Natural killer cell (primary cell): ENCODE measurements at regions not wholly inside any gene's neighbourhood (a gene's known extent, or its start where the extent isn't known, plus 50 kb on each side); places are given as distances from the start of the nearest gene placed in this dataset.
"Not testable (repeated sequence)": the region's sequence is repeated elsewhere in the genome, so short reads cannot be mapped to it uniquely, and the experiment has no call there.

Experiments used
- ATAC-seq, 3 donors: fragments of 150-1000 bp in 2 of 3; fragments of 200-7000 bp in 1 of 3; cut with Tn5 transposase; 1 replicate in 1 of 3; 2 replicates in 2 of 3; pipeline ENCODE4 v1.10.0; 2021; ENCODE audit warnings: mild to moderate bottlenecking in 2 of 3, moderate library complexity in 2 of 3
- DNase-seq, 2 donors: peaks; one replicate each; pipeline versions ENCODE4 v3.0.0 to v3.0.0-alpha.2; 2013 to 2021; ENCODE audit warnings: mixed read lengths in 1 of 2
- H3K27ac ChIP-seq: one replicate; pipeline ENCODE4 v1.5.1; 2013; ENCODE audit warnings: mild to moderate bottlenecking, low read length
- H3K27me3 ChIP-seq: one replicate; pipeline ENCODE4 v1.6.1; 2013; ENCODE audit warnings: low read length; ENCODE audit not compliant: control insufficient read depth, insufficient read depth
- H3K36me3 ChIP-seq: one replicate; pipeline ENCODE4 v1.6.1; 2013; ENCODE audit warnings: low read length; ENCODE audit not compliant: control insufficient read depth, insufficient read depth
- H3K4me1 ChIP-seq: one replicate; pipeline ENCODE4 v1.6.1; 2013; ENCODE audit warnings: low read length; ENCODE audit not compliant: control insufficient read depth, insufficient read depth
- H3K4me3 ChIP-seq: one replicate; pipeline ENCODE4 v1.5.1; 2013; ENCODE audit warnings: low read length
- H3K9me3 ChIP-seq: one replicate; pipeline ENCODE4 v1.6.1; 2013; ENCODE audit warnings: low read length; ENCODE audit not compliant: control insufficient read depth, insufficient read depth
- H3K27ac Mint-ChIP-seq, 2 donors: one replicate each; pipeline ENCODE4 v1.8.0; 2022; ENCODE audit warnings: mild to moderate bottlenecking in 2 of 2, mixed read lengths in 2 of 2, moderate library complexity in 1 of 2
- H3K27me3 Mint-ChIP-seq, 2 donors: one replicate each; pipeline ENCODE4 v1.8.0; 2022; ENCODE audit warnings: low read depth in 2 of 2, mixed read lengths in 2 of 2
- H3K36me3 Mint-ChIP-seq: one replicate; pipeline ENCODE4 v1.8.0; 2022; ENCODE audit warnings: mixed read lengths
- H3K4me1 Mint-ChIP-seq, 2 donors: one replicate each; pipeline ENCODE4 v1.8.0; 2022; ENCODE audit warnings: mixed read lengths in 2 of 2
- H3K4me3 Mint-ChIP-seq: one replicate; pipeline ENCODE4 v1.8.0; 2022; ENCODE audit warnings: mild to moderate bottlenecking, moderate library complexity, mixed read lengths
- H3K9me3 Mint-ChIP-seq, 2 donors: one replicate each; pipeline ENCODE4 v1.8.0; 2022; ENCODE audit warnings: mixed read lengths in 2 of 2
- CTCF ChIP-seq: fragments of 200-600 bp; IDR thresholded peaks from one replicate; pipeline ENCODE4 v1.8.0; 2022; ENCODE audit warnings: antibody characterized with exemption
- WGBS: methylation state at CpG from one replicate; pipeline ENCODE4 v1.1.7; 2013; ENCODE audit warnings: missing lambda C conversion rate; ENCODE audit not compliant: insufficient coverage; 5-methylcytosine and 5-hydroxymethylcytosine counted together
- intact Hi-C: fragments of 100-400 bp; cut with micrococcal nuclease; formaldehyde crosslinking; loops from one replicate; pipeline ENCODE4 v1.14.2; 2022

GRCh38 chr16:88206006-88206405 lies 176.8 kb upstream of the ZNF469 start:
- intact Hi-C loops, H3K36me3 ChIP-seq, H3K9me3 Mint-ChIP-seq, H3K4me3 ChIP-seq, H3K4me1 ChIP-seq, H3K27ac Mint-ChIP-seq, H3K4me3 Mint-ChIP-seq, H3K4me1 Mint-ChIP-seq, H3K36me3 Mint-ChIP-seq, H3K27me3 Mint-ChIP-seq, H3K9me3 ChIP-seq, DNase-seq, H3K27me3 ChIP-seq, ATAC-seq, H3K27ac ChIP-seq: not testable (repeated sequence)
- 96% methylated on average over 11 of the region's 16 CpGs for WGBS

DNA sequence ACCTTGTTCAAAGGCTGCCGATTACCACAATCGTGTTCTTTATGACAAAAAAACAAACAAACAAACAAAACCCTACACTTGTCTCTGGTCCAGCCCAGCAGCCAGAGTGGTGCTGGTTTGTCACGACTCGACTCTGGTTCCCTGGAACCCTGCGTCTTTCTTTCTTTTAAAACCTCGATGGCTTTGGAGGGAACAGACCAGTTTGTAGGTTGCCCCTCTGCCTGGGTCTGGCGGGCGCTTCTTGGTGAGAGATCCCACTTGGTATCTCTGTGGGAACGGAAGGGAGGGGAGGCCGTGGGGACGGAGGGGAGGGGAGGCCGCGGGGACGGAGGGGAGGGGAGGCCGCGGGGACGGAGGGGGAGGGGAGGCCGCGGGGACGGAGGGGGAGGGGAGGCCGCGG lies 176.2 kb upstream of the ZNF469 start:
- WGBS: 89% methylated on average over 6 of the region's 22 CpGs

GRCh38 chr16:88208112-88208511 lies 174.6 kb upstream of the ZNF469 start:
- no peak overlapping the region for H3K27ac ChIP-seq
- intact Hi-C loops: no loop called here
- no peak overlapping the region for H3K4me3 Mint-ChIP-seq
- no peaks in the 10 kb centered on the region for H3K27me3 ChIP-seq
- no peak overlapping the region for H3K27ac Mint-ChIP-seq
- no peaks in the 10 kb centered on the region for H3K36me3 Mint-ChIP-seq
- H3K36me3 ChIP-seq: no peaks in the 10 kb centered on the region
- 84% methylated on average over 10 of the region's 10 CpGs for WGBS
- no peak overlapping the region for H3K4me3 ChIP-seq
- H3K9me3 ChIP-seq: no peaks in the 10 kb centered on the region
- H3K4me1 Mint-ChIP-seq: no peaks in the 10 kb centered on the region
- H3K9me3 Mint-ChIP-seq: no peaks in the 10 kb centered on the region
- TF ChIP-seq CTCF: no peak
- ATAC-seq (no peak), DNase-seq (no peak)
- H3K4me1 ChIP-seq: no peaks in the 10 kb centered on the region
- H3K27me3 Mint-ChIP-seq: peaks cover 2 to 20% of the 10 kb centered on the region in 2 donors

More for the DNA sequence above, 176.2 kb upstream of the ZNF469 start:
- H3K4me1 ChIP-seq, H3K9me3 ChIP-seq, H3K36me3 ChIP-seq, H3K4me3 Mint-ChIP-seq, ATAC-seq, DNase-seq, H3K9me3 Mint-ChIP-seq, H3K4me3 ChIP-seq, H3K27ac Mint-ChIP-seq, H3K27me3 ChIP-seq, intact Hi-C loops, H3K27ac ChIP-seq, H3K36me3 Mint-ChIP-seq, H3K4me1 Mint-ChIP-seq: not testable (repeated sequence)
- H3K27me3 Mint-ChIP-seq: peaks cover 0 to 15% of the 10 kb centered on the region in 2 donors

DNA sequence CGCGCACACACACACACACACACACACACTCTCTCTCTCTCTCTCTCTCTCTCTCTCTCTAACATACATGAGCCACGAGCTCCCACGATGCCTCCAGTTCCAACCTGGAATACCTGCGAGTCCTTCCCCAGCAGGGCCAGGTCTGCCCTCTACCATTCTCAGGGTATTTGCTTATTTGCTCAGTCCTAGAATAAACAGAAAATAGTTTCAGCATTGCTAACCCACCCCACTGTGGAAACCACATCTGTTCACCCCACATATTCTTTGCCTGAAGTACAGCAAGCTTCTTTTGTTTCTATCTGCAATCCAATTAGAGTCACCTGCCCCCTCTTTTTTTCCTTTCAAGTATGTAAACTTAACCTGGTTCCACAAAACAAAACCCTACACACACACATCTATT lies 174.0 kb upstream of the ZNF469 start:
- H3K36me3 ChIP-seq, H3K4me3 ChIP-seq, intact Hi-C loops, H3K27ac ChIP-seq, H3K9me3 Mint-ChIP-seq, H3K27me3 ChIP-seq, H3K4me3 Mint-ChIP-seq, H3K4me1 ChIP-seq, ATAC-seq, H3K9me3 ChIP-seq, H3K36me3 Mint-ChIP-seq, H3K27ac Mint-ChIP-seq, DNase-seq, H3K4me1 Mint-ChIP-seq: not testable (repeated sequence)
- 54% methylated on average over 5 of the region's 5 CpGs for WGBS
- H3K27me3 Mint-ChIP-seq: peaks cover 2 to 20% of the 10 kb centered on the region in 2 donors

DNA sequence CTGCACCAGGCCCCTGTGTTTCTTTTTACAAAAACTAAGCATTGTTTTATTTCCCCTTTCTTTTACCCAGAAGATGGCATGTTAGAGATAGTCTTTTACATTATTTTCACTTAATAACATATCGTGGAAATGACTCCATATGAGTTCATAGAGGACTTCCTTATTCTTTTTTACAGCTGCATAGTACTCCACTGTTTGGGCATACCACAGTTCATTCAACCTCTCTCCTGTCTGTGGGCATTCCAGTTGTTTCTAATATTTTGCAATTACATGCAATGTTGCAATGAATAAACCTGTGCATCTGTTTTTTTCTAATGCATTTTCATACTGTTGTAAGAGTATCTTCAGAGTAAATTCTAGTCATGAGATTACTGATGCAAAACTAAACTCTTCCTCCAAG lies 173.2 kb upstream of the ZNF469 start:
- H3K36me3 Mint-ChIP-seq, H3K27ac ChIP-seq, H3K4me1 ChIP-seq, intact Hi-C loops, H3K9me3 ChIP-seq, DNase-seq, H3K36me3 ChIP-seq, H3K4me3 Mint-ChIP-seq, H3K4me1 Mint-ChIP-seq, H3K27ac Mint-ChIP-seq, ATAC-seq, H3K4me3 ChIP-seq, H3K9me3 Mint-ChIP-seq, H3K27me3 ChIP-seq: not testable (repeated sequence)
- H3K27me3 Mint-ChIP-seq: peaks cover 2 to 20% of the 10 kb centered on the region in 2 donors
- no CpG with 5 or more reads among the region's 1 CpG for WGBS

DNA sequence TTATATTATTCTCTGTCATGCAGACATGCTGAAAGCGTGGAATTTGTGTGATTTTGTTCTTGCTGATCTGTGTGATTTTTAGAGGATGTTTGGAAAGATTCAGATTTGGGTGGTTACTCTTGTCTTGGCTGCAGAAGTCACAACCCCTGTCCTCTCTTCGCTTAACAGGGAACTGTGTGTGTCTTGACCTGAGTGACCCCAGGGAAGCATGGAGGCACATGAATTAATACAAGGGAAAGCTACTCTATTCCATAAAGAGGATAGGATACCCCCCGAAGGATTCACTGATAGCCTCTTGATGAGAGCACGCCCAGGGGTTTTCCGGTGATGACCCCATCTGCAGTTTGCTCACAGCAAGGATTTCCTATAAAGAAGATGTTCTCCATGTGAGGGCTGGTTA lies 168.8 kb upstream of the ZNF469 start:
- H3K4me1 Mint-ChIP-seq, H3K4me3 Mint-ChIP-seq, DNase-seq, H3K36me3 Mint-ChIP-seq, H3K4me3 ChIP-seq, H3K36me3 ChIP-seq, H3K9me3 ChIP-seq, H3K27ac ChIP-seq, ATAC-seq, H3K27ac Mint-ChIP-seq, H3K9me3 Mint-ChIP-seq, H3K27me3 ChIP-seq, H3K4me1 ChIP-seq, intact Hi-C loops: not testable (repeated sequence)
- WGBS: 96% methylated on average over 3 of the region's 5 CpGs
- H3K27me3 Mint-ChIP-seq: peaks cover 8 to 25% of the 10 kb centered on the region in 2 donors

- intact Hi-C loops, H3K4me3 ChIP-seq, H3K36me3 Mint-ChIP-seq, H3K27ac ChIP-seq, H3K4me3 Mint-ChIP-seq, H3K4me1 ChIP-seq, DNase-seq, H3K9me3 ChIP-seq, H3K27ac Mint-ChIP-seq, H3K36me3 ChIP-seq, H3K27me3 ChIP-seq, H3K4me1 Mint-ChIP-seq, H3K9me3 Mint-ChIP-seq: not testable (repeated sequence)
- WGBS: 59% methylated on average over 29 of the region's 29 CpGs
- peak; percentile 15 to 65 (median 19) for ATAC-seq
- H3K27me3 Mint-ChIP-seq: peaks cover 7 to 19% of the 10 kb centered on the region in 2 donors
Measured at GRCh38 chr16:88221001-88221761, 161.6 kb upstream of the ZNF469 start.
